Endothelial cell of umbilical vein (primary cell): ENCODE measurements at regions not wholly inside any gene's neighbourhood (a gene's known extent, or its start where the extent isn't known, plus 50 kb on each side); places are given as distances from the start of the nearest gene placed in this dataset.

ENCODE experiments used
- CTCF ChIP-seq, 2 donors: IDR thresholded peaks; 1 replicate in 1 of 2; 2 replicates in 1 of 2; pipeline ENCODE4 v1.5.1; 2011; ENCODE audit warnings: low read length in 2 of 2, mild to moderate bottlenecking in 2 of 2, moderate library complexity in 2 of 2, control low read depth in 1 of 2, inconsistent platforms in 1 of 2, low read depth in 1 of 2; ENCODE audit not compliant: insufficient read depth in 1 of 2; ENCODE audit errors: extremely low read depth in 1 of 2
- EZH2 ChIP-seq: IDR thresholded peaks from 2 replicates; pipeline ENCODE4 v1.6.1; 2012; ENCODE audit warnings: borderline replicate concordance, low read depth, mild to moderate bottlenecking, moderate library complexity, low read length, inconsistent platforms; ENCODE audit not compliant: severe bottlenecking
- GATA2 ChIP-seq: IDR thresholded peaks from 2 replicates; pipeline ENCODE4 v1.7.0; 2011; ENCODE audit warnings: low read depth, mild to moderate bottlenecking, moderate library complexity, mixed read lengths, low read length; ENCODE audit not compliant: insufficient read length, insufficient read depth
- MAX ChIP-seq: IDR thresholded peaks from 2 replicates; pipeline ENCODE4 v1.6.1; 2011; ENCODE audit not compliant: insufficient read depth, insufficient read length
- MYC ChIP-seq: IDR thresholded peaks from one replicate; pipeline ENCODE4 v1.6.1; 2011; ENCODE audit warnings: mild to moderate bottlenecking, low read depth, low read length
- POLR2A ChIP-seq: IDR thresholded peaks from 2 replicates; pipeline ENCODE4 v1.6.1; 2012; ENCODE audit warnings: low read depth, mild to moderate bottlenecking, control low read depth, low read length
- POLR2AphosphoS5 ChIP-seq: IDR thresholded peaks from 2 replicates; pipeline ENCODE4 v1.6.1; 2012; ENCODE audit warnings: low read depth, mild to moderate bottlenecking, control low read depth, low read length, moderate library complexity; ENCODE audit not compliant: insufficient read depth

- no peak for TF ChIP-seq CTCF (IDR thresholded peaks at IDR 0.05; ENCODE audit: extremely low read depth in 1 of 2, insufficient read depth in 1 of 2, low read depth in 1 of 2, low read length in 2 of 2)
- TF ChIP-seq POLR2A: no peak
- TF ChIP-seq POLR2AphosphoS5: no peak
- TF ChIP-seq EZH2: no peak
- TF ChIP-seq MAX: no peak
- TF ChIP-seq GATA2: no peak
- no peak for TF ChIP-seq MYC
Observed at GRCh38 chr7:106447318-106447847, 162.6 kb upstream of the NAMPT start.
